Renal cortical epithelial cell (primary cell): ENCODE measurements at regions not wholly inside any gene's neighbourhood (a gene's known extent, or its start where the extent isn't known, plus 50 kb on each side); places are given as distances from the start of the nearest gene placed in this dataset.

ENCODE experiments used
- DNase-seq: peaks from one replicate; pipeline ENCODE4 v3.0.0-alpha.2; 2011; ENCODE audit warnings: low read depth

GRCh38 chr6:4327841-4328240 is 192.5 kb upstream of the ECI2 start:
- DNase-seq: no peak

- DNase-seq: no peak
These were observed 189.4 kb upstream of the ECI2 start for GRCh38 chr6:4324746-4325145.

- no peak for DNase-seq
These were observed 187.9 kb upstream of the ECI2 start for GRCh38 chr6:4323322-4323721.

DNA sequence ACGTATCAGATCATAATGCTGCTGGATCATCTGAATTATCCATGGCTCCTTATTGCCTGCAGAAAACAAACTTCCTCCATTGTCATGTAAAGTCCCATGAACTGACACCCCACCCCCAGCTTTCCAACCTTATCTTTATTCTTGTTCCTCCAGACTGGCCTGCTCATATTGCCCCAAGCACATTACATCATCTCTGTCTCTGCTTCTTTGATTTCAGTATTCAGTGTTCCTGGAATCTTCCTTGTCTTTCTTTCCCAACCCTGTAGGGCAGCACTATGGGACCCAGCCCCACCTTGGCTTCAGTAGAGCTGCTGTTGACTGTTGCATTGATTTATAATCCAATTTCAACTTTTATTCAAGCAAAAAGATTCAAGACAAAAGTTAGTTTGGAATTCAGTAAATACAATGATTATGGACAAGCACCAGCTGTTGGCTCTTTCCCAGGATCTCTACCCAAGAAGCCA is 187.5 kb upstream of the ECI2 start:
- DNase-seq: peak; percentile 24

GRCh38 chr6:4322134-4322845 is 186.9 kb upstream of the ECI2 start:
- DNase-seq: no peak

DNA sequence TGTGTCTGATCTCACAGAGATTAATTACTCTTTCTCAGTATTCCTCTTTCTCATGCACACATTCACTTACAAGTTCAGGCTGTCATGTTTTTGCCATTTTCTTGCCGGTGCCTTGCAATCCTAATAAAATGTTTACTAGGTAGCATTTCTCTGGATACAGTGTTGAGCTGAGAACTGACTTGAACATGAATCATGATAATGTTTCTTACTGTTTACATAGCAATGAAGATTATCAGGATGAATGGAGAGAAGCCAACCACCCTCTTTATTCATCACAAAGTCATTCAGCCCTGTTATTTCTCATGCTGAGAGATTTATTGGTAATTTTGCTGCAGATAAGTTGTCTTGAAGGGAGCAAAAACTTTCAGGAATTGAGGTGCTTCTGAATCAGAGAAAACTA is 185.5 kb upstream of the ECI2 start:
- DNase-seq: peak; percentile 81

DNA sequence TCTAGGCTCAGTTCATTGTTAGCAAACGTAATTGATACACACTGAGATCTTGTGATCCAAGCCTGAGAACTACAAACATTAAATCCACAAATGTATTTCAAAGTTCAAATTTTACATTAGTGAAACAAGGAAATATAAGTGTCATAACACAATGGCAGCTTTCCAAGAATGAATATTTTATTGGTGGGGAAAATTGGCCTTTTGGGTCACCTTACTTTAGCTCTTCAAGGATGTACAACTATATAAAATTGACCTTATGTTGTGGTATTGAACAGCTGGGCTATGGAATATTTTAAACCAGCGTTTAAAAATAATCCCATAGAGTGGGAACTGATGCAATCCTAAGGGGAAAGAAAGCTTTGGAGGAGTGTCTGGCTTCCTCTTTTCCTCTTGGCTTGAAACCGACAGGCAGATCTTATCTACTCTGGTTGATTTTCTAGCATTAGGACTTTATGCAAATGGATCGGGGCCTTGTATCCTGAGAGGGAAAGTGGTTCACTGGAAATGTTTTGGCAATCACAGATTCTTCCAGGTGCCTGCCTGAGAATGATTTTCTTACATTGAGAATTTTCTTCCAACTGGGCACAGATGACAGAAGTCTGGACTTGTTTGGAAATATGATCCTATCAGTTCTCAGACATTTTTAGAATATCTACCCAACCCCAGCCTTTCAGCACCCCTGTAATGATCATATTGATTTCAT is 184.8 kb upstream of the ECI2 start:
- no peak for DNase-seq

DNA sequence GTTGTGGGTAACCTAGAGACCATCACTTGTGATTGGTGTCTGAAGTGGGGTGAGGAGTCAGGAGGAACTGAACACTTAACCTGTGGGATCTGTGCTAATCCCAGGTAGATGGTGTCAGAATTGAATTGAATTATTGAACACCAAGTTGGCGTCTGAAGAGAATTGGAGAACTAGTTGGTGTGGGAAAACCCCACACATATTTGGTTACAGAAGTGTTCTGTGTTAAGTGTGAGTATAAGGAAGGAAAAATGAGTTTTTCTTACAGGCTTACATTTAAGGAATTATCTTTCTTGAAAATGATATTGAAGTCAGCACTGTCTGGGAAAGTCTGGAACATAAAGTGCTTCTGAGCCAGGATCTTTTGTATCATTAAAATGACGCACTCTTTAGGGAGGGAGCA is 182.9 kb upstream of the ECI2 start:
- DNase-seq: no peak

GRCh38 chr6:4316867-4317400 is 181.6 kb upstream of the ECI2 start:
- DNase-seq: peak; percentile 86

DNA sequence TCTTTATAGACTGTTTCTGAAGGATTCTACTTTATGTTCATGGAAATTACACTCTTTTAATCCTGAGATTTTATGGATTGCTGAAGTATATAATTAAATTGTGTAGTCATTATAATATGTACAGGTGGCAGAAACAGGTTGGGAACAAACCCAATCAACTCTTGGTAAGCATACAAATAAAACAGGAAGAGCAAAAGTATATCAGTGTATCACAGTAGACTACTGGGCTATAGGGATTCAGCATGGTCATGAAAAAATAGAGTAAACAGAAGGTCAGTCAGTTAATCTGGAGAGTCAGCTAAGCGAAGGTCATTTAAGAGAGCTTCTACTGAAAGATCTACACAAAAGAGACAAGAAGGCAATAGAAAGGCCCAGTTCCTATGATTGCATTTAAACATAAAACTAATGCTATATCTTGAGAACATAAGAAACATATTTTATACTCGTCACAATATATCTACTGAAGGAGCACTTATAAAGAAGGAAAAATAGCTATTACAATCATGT is 178.9 kb upstream of the ECI2 start:
- no peak for DNase-seq

GRCh38 chr6:4313044-4313686 is 177.8 kb upstream of the ECI2 start:
- peak; percentile 90 for DNase-seq

GRCh38 chr6:4311976-4312860 is 176.8 kb upstream of the ECI2 start:
- DNase-seq: no peak

- no peak for DNase-seq
These were observed 174.2 kb upstream of the ECI2 start for GRCh38 chr6:4309540-4309939.

- DNase-seq: no peak
These were observed 173.0 kb upstream of the ECI2 start for GRCh38 chr6:4308364-4308763.

GRCh38 chr6:4304927-4305455 is 169.6 kb upstream of the ECI2 start:
- no peak for DNase-seq

- DNase-seq: no peak
These were observed 168.3 kb upstream of the ECI2 start for GRCh38 chr6:4303638-4304037.

DNA sequence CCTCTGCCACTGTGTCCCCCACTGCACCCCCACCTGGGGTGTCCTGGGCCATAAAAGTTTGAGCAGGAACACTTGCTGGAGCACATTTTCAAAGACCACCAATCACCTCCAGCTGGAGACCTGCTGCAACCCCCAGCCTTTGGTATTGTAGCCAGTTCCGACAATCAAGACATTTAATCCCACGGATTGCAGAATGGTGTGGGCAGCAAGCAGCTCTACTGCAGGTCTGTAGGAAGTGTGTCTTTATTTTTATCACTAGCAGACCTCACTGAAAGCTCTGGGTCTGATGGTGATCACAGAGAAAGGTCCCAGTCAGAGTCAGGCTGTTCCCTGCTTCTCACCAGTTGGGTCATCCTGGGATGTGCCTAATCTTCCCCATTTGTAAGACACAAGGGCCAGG is 167.1 kb upstream of the ECI2 start:
- DNase-seq: no peak

- no peak for DNase-seq
These were observed 166.5 kb upstream of the ECI2 start for GRCh38 chr6:4301871-4302270.

DNA sequence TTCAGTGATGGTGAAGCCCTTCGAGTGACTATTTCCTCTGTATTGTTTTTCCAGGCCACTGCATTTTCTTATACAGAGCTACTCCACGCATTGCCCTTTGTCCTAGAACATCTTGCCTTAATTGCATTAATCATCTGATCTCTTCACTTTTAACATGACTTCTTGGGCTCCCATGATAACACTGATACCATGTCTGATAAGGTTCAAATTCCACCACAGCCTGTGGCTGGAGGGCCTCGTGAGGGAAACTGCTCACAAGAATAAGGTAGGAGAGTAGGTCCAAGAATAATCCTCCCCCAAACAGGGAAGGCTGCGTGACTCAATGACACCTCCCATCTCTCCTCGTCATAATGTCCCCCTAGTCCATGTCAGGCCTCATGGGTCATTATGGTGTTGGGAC is 165.5 kb upstream of the ECI2 start:
- no peak for DNase-seq

GRCh38 chr6:4299476-4299875 is 164.1 kb upstream of the ECI2 start:
- DNase-seq: peak; percentile 47

GRCh38 chr6:4297348-4297747 is 162.0 kb upstream of the ECI2 start:
- no peak for DNase-seq
